Adrenal gland (tissue), 5 donors: ENCODE measurements at regions not wholly inside any gene's neighbourhood (a gene's known extent, or its start where the extent isn't known, plus 50 kb on each side); places are given as distances from the start of the nearest gene placed in this dataset.

ENCODE experiments used
- POLR2A ChIP-seq, 2 donors: fragments of 450-650 bp; IDR thresholded peaks; one replicate each; pipeline ENCODE4 v1.6.1; 2017; ENCODE audit warnings: antibody characterized with exemption in 2 of 2, mild to moderate bottlenecking in 2 of 2, moderate library complexity in 1 of 2
- TF ChIP-seq, protein P1 (sequence below), 6 experiments: fragments of 450-650 bp in 4 of 6; fragments of 200-600 bp in 2 of 6; sonication (generic) in 1 of 6; IDR thresholded peaks; 1 replicate in 5 of 6; 2 replicates in 1 of 6; pipeline versions ENCODE4 v1.5.1 to v1.8.0; 2016 to 2021; ENCODE audit warnings: antibody characterized with exemption in 6 of 6, mild to moderate bottlenecking in 2 of 6, moderate library complexity in 1 of 6
- donor health status: DM: no; HTN: no; CAD: no.

GRCh38 chr4:143768007-143768591 is 67.6 kb upstream of the FREM3 start:
- TF ChIP-seq POLR2A (IDR thresholded peaks at IDR 0.05), result no peak
- TF ChIP-seq, protein P1, sequence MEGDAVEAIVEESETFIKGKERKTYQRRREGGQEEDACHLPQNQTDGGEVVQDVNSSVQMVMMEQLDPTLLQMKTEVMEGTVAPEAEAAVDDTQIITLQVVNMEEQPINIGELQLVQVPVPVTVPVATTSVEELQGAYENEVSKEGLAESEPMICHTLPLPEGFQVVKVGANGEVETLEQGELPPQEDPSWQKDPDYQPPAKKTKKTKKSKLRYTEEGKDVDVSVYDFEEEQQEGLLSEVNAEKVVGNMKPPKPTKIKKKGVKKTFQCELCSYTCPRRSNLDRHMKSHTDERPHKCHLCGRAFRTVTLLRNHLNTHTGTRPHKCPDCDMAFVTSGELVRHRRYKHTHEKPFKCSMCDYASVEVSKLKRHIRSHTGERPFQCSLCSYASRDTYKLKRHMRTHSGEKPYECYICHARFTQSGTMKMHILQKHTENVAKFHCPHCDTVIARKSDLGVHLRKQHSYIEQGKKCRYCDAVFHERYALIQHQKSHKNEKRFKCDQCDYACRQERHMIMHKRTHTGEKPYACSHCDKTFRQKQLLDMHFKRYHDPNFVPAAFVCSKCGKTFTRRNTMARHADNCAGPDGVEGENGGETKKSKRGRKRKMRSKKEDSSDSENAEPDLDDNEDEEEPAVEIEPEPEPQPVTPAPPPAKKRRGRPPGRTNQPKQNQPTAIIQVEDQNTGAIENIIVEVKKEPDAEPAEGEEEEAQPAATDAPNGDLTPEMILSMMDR (IDR thresholded peaks at IDR 0.05), result no peak
